Epithelial cell of esophagus (primary cell): ENCODE measurements at regions not wholly inside any gene's neighbourhood (a gene's known extent, or its start where the extent isn't known, plus 50 kb on each side); places are given as distances from the start of the nearest gene placed in this dataset.

Experiments
- DNase-seq: peaks from one replicate; pipeline ENCODE4 v3.0.0; 2010; ENCODE audit warnings: low read depth
- H3K4me3 ChIP-seq: 2 replicates; pipeline ENCODE4 v1.5.1; 2011; ENCODE audit warnings: mild to moderate bottlenecking, low read length, control low read depth
- TF ChIP-seq, protein P1 (sequence below): IDR thresholded peaks from 2 replicates; pipeline ENCODE4 v1.5.1; 2011; ENCODE audit warnings: low read depth, mild to moderate bottlenecking, low read length, control low read depth, inconsistent platforms; ENCODE audit not compliant: insufficient read depth; ENCODE audit errors: missing control alignments

GRCh38 chr20:60664106-60664505 lies 588.0 kb upstream of the CDH4 start:
- H3K4me3 ChIP-seq = no peak overlapping the region
- TF ChIP-seq, protein P1, sequence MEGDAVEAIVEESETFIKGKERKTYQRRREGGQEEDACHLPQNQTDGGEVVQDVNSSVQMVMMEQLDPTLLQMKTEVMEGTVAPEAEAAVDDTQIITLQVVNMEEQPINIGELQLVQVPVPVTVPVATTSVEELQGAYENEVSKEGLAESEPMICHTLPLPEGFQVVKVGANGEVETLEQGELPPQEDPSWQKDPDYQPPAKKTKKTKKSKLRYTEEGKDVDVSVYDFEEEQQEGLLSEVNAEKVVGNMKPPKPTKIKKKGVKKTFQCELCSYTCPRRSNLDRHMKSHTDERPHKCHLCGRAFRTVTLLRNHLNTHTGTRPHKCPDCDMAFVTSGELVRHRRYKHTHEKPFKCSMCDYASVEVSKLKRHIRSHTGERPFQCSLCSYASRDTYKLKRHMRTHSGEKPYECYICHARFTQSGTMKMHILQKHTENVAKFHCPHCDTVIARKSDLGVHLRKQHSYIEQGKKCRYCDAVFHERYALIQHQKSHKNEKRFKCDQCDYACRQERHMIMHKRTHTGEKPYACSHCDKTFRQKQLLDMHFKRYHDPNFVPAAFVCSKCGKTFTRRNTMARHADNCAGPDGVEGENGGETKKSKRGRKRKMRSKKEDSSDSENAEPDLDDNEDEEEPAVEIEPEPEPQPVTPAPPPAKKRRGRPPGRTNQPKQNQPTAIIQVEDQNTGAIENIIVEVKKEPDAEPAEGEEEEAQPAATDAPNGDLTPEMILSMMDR = no peak
- DNase-seq = no peak

- no peak overlapping the region for H3K4me3 ChIP-seq
- TF ChIP-seq, protein P1 = no peak
- no peak for DNase-seq
Observed at GRCh38 chr20:60667641-60668040, 584.4 kb upstream of the CDH4 start.

DNA sequence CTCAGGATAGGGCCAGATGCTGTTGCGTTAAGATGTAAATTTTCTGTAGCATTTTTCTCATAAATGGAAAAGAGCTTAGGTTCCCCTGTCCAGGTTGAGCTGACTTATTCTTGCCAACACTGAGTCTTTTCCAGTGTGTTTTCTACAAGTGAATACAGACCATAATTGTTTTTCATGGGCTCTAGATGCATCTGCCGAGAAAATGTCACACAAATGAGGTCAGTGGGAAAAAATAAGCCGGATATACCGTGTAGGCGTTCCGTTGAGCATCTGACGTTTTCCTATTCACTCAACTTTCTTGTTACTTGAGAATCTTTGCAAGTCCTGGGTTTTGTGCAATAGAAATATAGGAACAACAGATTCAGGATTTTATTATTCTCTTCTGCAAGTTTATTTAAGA lies 582.9 kb upstream of the CDH4 start:
- TF ChIP-seq, protein P1 = no peak
- no peak overlapping the region for H3K4me3 ChIP-seq
- no peak for DNase-seq

- no peak overlapping the region for H3K4me3 ChIP-seq
- DNase-seq = no peak
- TF ChIP-seq, protein P1 = no peak
Observed at GRCh38 chr20:60676011-60676410, 576.0 kb upstream of the CDH4 start.

- TF ChIP-seq, protein P1 = no peak
- no peak overlapping the region for H3K4me3 ChIP-seq
- DNase-seq = no peak
Observed at GRCh38 chr20:60677819-60678218, 574.2 kb upstream of the CDH4 start.

GRCh38 chr20:60680554-60680953 lies 571.5 kb upstream of the CDH4 start:
- H3K4me3 ChIP-seq = no peak overlapping the region
- TF ChIP-seq, protein P1 = no peak
- no peak for DNase-seq

- TF ChIP-seq, protein P1 = no peak
- no peak overlapping the region for H3K4me3 ChIP-seq
- DNase-seq = no peak
Observed at GRCh38 chr20:60687213-60687612, 564.8 kb upstream of the CDH4 start.
